Ishikawa (cell line): ENCODE measurements at regions not wholly inside any gene's neighbourhood (a gene's known extent, or its start where the extent isn't known, plus 50 kb on each side); places are given as distances from the start of the nearest gene placed in this dataset.

Experiments used
- CEBPB ChIP-seq: IDR thresholded peaks from 2 replicates; pipeline ENCODE4 v1.6.1; 2012
- CREB1 ChIP-seq: IDR thresholded peaks from 2 replicates; pipeline ENCODE4 v1.6.1; 2012; ENCODE audit warnings: low read depth
- EGR1 ChIP-seq: IDR thresholded peaks from 2 replicates; pipeline ENCODE4 v1.6.1; 2012
- EP300 ChIP-seq: IDR thresholded peaks from 2 replicates; pipeline ENCODE4 v1.6.1; 2012; ENCODE audit warnings: borderline replicate concordance
- FOXM1 ChIP-seq: IDR thresholded peaks from 2 replicates; pipeline ENCODE4 v1.6.1; 2012; ENCODE audit warnings: low read depth, borderline replicate concordance
- MAX ChIP-seq: IDR thresholded peaks from 2 replicates; pipeline ENCODE4 v1.6.1; 2012
- NFIC ChIP-seq: IDR thresholded peaks from 2 replicates; pipeline ENCODE4 v1.6.1; 2012
- RAD21 ChIP-seq: IDR thresholded peaks from 2 replicates; pipeline ENCODE4 v1.6.1; 2012; ENCODE audit warnings: low read depth
- REST ChIP-seq: IDR thresholded peaks from 2 replicates; pipeline ENCODE4 v1.6.1; 2012; ENCODE audit warnings: low read depth, mild to moderate bottlenecking
- TAF1 ChIP-seq: IDR thresholded peaks from 2 replicates; pipeline ENCODE4 v1.6.1; 2012; ENCODE audit warnings: low read depth, mild to moderate bottlenecking
- TCF12 ChIP-seq: IDR thresholded peaks from 2 replicates; pipeline ENCODE4 v1.6.1; 2012; ENCODE audit warnings: low read depth
- TEAD4 ChIP-seq: IDR thresholded peaks from 2 replicates; pipeline ENCODE4 v1.6.1; 2012
- USF1 ChIP-seq: IDR thresholded peaks from 2 replicates; pipeline ENCODE4 v1.6.1; 2012
- YY1 ChIP-seq: IDR thresholded peaks from 2 replicates; pipeline ENCODE4 v1.6.1; 2012; ENCODE audit warnings: low read depth
- ZBTB7A ChIP-seq: IDR thresholded peaks from 2 replicates; pipeline ENCODE4 v1.6.1; 2012; ENCODE audit warnings: low read depth

- no peak for TF ChIP-seq TEAD4
- TF ChIP-seq YY1 = no peak
- TF ChIP-seq EP300 = no peak
- TF ChIP-seq CREB1 = no peak
- no peak for TF ChIP-seq RAD21
- TF ChIP-seq REST = no peak
- no peak for TF ChIP-seq TCF12
- no peak for TF ChIP-seq TAF1
- no peak for TF ChIP-seq ZBTB7A
- TF ChIP-seq NFIC = no peak
These were observed 1180.7 kb upstream of the B3GALT2 start for GRCh38 chr1:194367121-194367520.

- TF ChIP-seq CREB1 (no peak), EP300 (no peak), NFIC (no peak), REST (no peak), CEBPB (no peak), TAF1 (no peak), ZBTB7A (no peak), TEAD4 (no peak), RAD21 (no peak), TCF12 (no peak), EGR1 (no peak), FOXM1 (no peak), MAX (no peak), YY1 (no peak)
These were observed 1180.3 kb upstream of the B3GALT2 start for GRCh38 chr1:194366705-194367104.

GRCh38 chr1:194362327-194362726, 1175.9 kb upstream of the B3GALT2 start:
- no peak for TF ChIP-seq EP300

GRCh38 chr1:194361374-194362131, 1175.1 kb upstream of the B3GALT2 start:
- no peak for TF ChIP-seq USF1
- no peak for TF ChIP-seq FOXM1
- no peak for TF ChIP-seq REST
- no peak for TF ChIP-seq CEBPB
- no peak for TF ChIP-seq CREB1
- no peak for TF ChIP-seq YY1
- TF ChIP-seq EGR1 = no peak
- no peak for TF ChIP-seq MAX
- no peak for TF ChIP-seq NFIC
- no peak for TF ChIP-seq TCF12
- TF ChIP-seq TEAD4 = no peak
- TF ChIP-seq ZBTB7A = no peak
- TF ChIP-seq TAF1 = no peak
- no peak for TF ChIP-seq RAD21
- TF ChIP-seq EP300 = no peak

GRCh38 chr1:194358208-194358581, 1171.8 kb upstream of the B3GALT2 start:
- TF ChIP-seq CEBPB (no peak), EP300 (no peak), MAX (no peak), TCF12 (no peak), USF1 (no peak), EGR1 (no peak), TEAD4 (no peak), RAD21 (no peak), REST (no peak), NFIC (no peak), TAF1 (no peak), CREB1 (no peak), ZBTB7A (no peak)
